IMR-90 (cell line): ENCODE measurements at regions not wholly inside any gene's neighbourhood (a gene's known extent, or its start where the extent isn't known, plus 50 kb on each side); places are given as distances from the start of the nearest gene placed in this dataset.

Experiments used
- ATAC-seq: fragments of 200-7000 bp; cut with Tn5 transposase; 2 replicates; pipeline ENCODE4 v1.9.1; 2020; ENCODE audit warnings: low read depth, mild to moderate bottlenecking, moderate library complexity
- BruUV-seq: library from RNA; stranded (reverse); fragments of 400-500 nt; replicated peaks from 2 replicates; lab custom pipeline; 2021; lab: Mats Ljungman, UMichigan
- CTCF ChIA-PET: fragments of 300-600 bp; formaldehyde crosslinking; extraction: SDS; loops from one replicate; lab custom pipeline; 2021; ENCODE audit warnings: antibody characterized with exemption; lab: Yijun Ruan, JAX
- POLR2A ChIA-PET: fragments of 300-600 bp; sonication (Branson Sonifier 250); formaldehyde crosslinking; loops from one replicate; lab custom pipeline; 2022; ENCODE audit warnings: antibody characterized with exemption; ENCODE audit not compliant: unreplicated experiment; lab: Charles Lee
- DNase-seq: peaks from one replicate; pipeline ENCODE4 v3.0.0; 2013
- H2AFZ ChIP-seq: replicated peaks from 2 replicates; pipeline ENCODE3; 2013; ENCODE audit warnings: low read length, mild to moderate bottlenecking; ENCODE audit not compliant: poor library complexity
- H2AK5ac ChIP-seq: 2 replicates; pipeline ENCODE4 v1.6.1; 2013; ENCODE audit warnings: low read depth, low read length, inconsistent platforms
- H2AK9ac ChIP-seq: replicated peaks from 2 replicates; pipeline ENCODE3; 2013; ENCODE audit warnings: mild to moderate bottlenecking, low read depth, low read length, moderate library complexity; ENCODE audit not compliant: poor library complexity
- H2BK120ac ChIP-seq: 2 replicates; pipeline ENCODE4 v1.6.1; 2013; ENCODE audit warnings: low read depth, low read length, inconsistent platforms
- H2BK15ac ChIP-seq: 3 replicates; pipeline ENCODE4 v1.6.1; 2013; ENCODE audit warnings: low read depth, low read length, inconsistent platforms
- H2BK20ac ChIP-seq: 2 replicates; pipeline ENCODE4 v1.6.1; 2013; ENCODE audit warnings: low read depth, mild to moderate bottlenecking, inconsistent platforms, low read length, moderate library complexity
- H2BK5ac ChIP-seq: 2 replicates; pipeline ENCODE4 v1.6.1; 2013; ENCODE audit warnings: mild to moderate bottlenecking, low read depth, low read length, inconsistent platforms; ENCODE audit not compliant: poor library complexity, severe bottlenecking
- H3K14ac ChIP-seq: replicated peaks from 2 replicates; pipeline ENCODE4 v1.6.1; 2013; ENCODE audit warnings: low read depth, low read length, inconsistent platforms
- H3K18ac ChIP-seq: 2 replicates; pipeline ENCODE4 v1.6.1; 2013; ENCODE audit warnings: low read depth, low read length, control low read depth
- H3K23ac ChIP-seq: 2 replicates; pipeline ENCODE4 v1.6.1; 2013; ENCODE audit warnings: low read depth, low read length, inconsistent platforms
- H3K27ac ChIP-seq: 2 replicates; pipeline ENCODE4 v1.5.1; 2013; ENCODE audit warnings: mild to moderate bottlenecking, control low read depth, low read length; ENCODE audit not compliant: insufficient read depth
- H3K27me3 ChIP-seq: 2 replicates; pipeline ENCODE4 v1.6.1; 2013; ENCODE audit warnings: low read length; ENCODE audit not compliant: control insufficient read depth, insufficient read depth
- H3K36me3 ChIP-seq: 2 replicates; pipeline ENCODE4 v1.6.1; 2013; ENCODE audit warnings: low read length, mixed read lengths; ENCODE audit not compliant: control insufficient read depth, insufficient read depth
- H3K4ac ChIP-seq: 2 replicates; pipeline ENCODE4 v1.6.1; 2013; ENCODE audit warnings: low read depth, low read length, inconsistent platforms
- H3K4me1 ChIP-seq: 2 replicates; pipeline ENCODE4 v1.6.1; 2013; ENCODE audit warnings: low read length, mixed read lengths; ENCODE audit not compliant: control insufficient read depth, insufficient read depth
- H3K4me2 ChIP-seq: 2 replicates; pipeline ENCODE4 v1.6.1; 2013; ENCODE audit warnings: low read depth, mild to moderate bottlenecking, control low read depth, low read length, moderate library complexity
- H3K4me3 ChIP-seq: 2 replicates; pipeline ENCODE4 v1.5.1; 2013; ENCODE audit warnings: low read depth, mild to moderate bottlenecking, control low read depth, low read length, moderate library complexity; ENCODE audit not compliant: insufficient read depth
- H3K56ac ChIP-seq: 2 replicates; pipeline ENCODE4 v1.6.1; 2013; ENCODE audit warnings: low read length, inconsistent platforms; ENCODE audit not compliant: insufficient read depth; ENCODE audit errors: extremely low read depth
- H3K79me1 ChIP-seq, 2 experiments: 2 replicates each; pipeline ENCODE4 v1.6.1; 2013; ENCODE audit warnings: low read length in 2 of 2, inconsistent platforms in 1 of 2, low read depth in 1 of 2
- H3K9ac ChIP-seq: 2 replicates; pipeline ENCODE4 v1.6.1; 2013; ENCODE audit warnings: low read depth, low read length, control low read depth
- H3K9me1 ChIP-seq: 2 replicates; pipeline ENCODE4 v1.6.1; 2013; ENCODE audit warnings: low read length, inconsistent platforms; ENCODE audit not compliant: insufficient read depth
- H3K9me3 ChIP-seq: 2 replicates; pipeline ENCODE4 v1.6.1; 2013; ENCODE audit warnings: low read length; ENCODE audit not compliant: control insufficient read depth, insufficient read depth
- H4K20me1 ChIP-seq: 2 replicates; pipeline ENCODE4 v1.6.1; 2013; ENCODE audit warnings: low read length, inconsistent platforms; ENCODE audit not compliant: insufficient read depth
- H4K5ac ChIP-seq: 2 replicates; pipeline ENCODE4 v1.6.1; 2013; ENCODE audit warnings: mild to moderate bottlenecking, low read depth, low read length, control low read depth
- H4K8ac ChIP-seq, 2 experiments: 2 replicates each; pipeline ENCODE4 v1.6.1; 2013; ENCODE audit warnings: low read depth in 2 of 2, low read length in 2 of 2, control low read depth in 1 of 2, inconsistent platforms in 1 of 2
- H4K91ac ChIP-seq: 2 replicates; pipeline ENCODE4 v1.6.1; 2013; ENCODE audit warnings: low read depth, low read length, inconsistent platforms; ENCODE audit not compliant: insufficient read depth
- BHLHE40 ChIP-seq: fragments of 150-350 bp; IDR thresholded peaks from 2 replicates; pipeline ENCODE4 v1.6.1; 2016; ENCODE audit warnings: mild to moderate bottlenecking, low read depth, low read length
- CEBPB ChIP-seq: IDR thresholded peaks from 2 replicates; pipeline ENCODE4 v1.6.1; 2012; ENCODE audit warnings: low read depth, low read length, improper control_type of control experiment
- CHD1 ChIP-seq: IDR thresholded peaks from 2 replicates; pipeline ENCODE4 v1.6.1; 2012; ENCODE audit warnings: low read depth, low read length, improper control_type of control experiment
- CTCF ChIP-seq: conservative IDR thresholded peaks from 2 replicates; pipeline ENCODE4 v1.5.1; 2012; ENCODE audit warnings: mild to moderate bottlenecking, low read depth, low read length, improper control_type of control experiment
- ELK1 ChIP-seq: fragments of 150-350 bp; IDR thresholded peaks from 2 replicates; pipeline ENCODE4 v1.6.1; 2016; ENCODE audit warnings: low read depth, mild to moderate bottlenecking, low read length, moderate library complexity, borderline replicate concordance
- FOS ChIP-seq: fragments of 150-350 bp; IDR thresholded peaks from 2 replicates; pipeline ENCODE4 v1.6.1; 2016; ENCODE audit warnings: low read depth, low read length
- MAFK ChIP-seq: IDR thresholded peaks from 2 replicates; pipeline ENCODE4 v1.6.1; 2012; ENCODE audit warnings: low read depth, low read length, improper control_type of control experiment
- MAZ ChIP-seq: IDR thresholded peaks from 2 replicates; pipeline ENCODE4 v1.6.1; 2012; ENCODE audit warnings: low read depth, mild to moderate bottlenecking, low read length, improper control_type of control experiment, moderate library complexity, borderline replicate concordance
- MXI1 ChIP-seq: IDR thresholded peaks from 2 replicates; pipeline ENCODE4 v1.6.1; 2012; ENCODE audit warnings: low read depth, mild to moderate bottlenecking, low read length, moderate library complexity, borderline replicate concordance
- NFE2L2 ChIP-seq: fragments of 150-350 bp; IDR thresholded peaks from 2 replicates; pipeline ENCODE4 v1.6.1; 2016; ENCODE audit warnings: low read depth, mild to moderate bottlenecking, low read length
- POLR2A ChIP-seq: IDR thresholded peaks from 2 replicates; pipeline ENCODE4 v1.6.1; 2012; ENCODE audit warnings: mild to moderate bottlenecking, low read depth, low read length
- RAD21 ChIP-seq: IDR thresholded peaks from 2 replicates; pipeline ENCODE4 v1.6.1; 2012; ENCODE audit warnings: low read length, improper control_type of control experiment
- RCOR1 ChIP-seq: IDR thresholded peaks from 2 replicates; pipeline ENCODE4 v1.6.1; 2012; ENCODE audit warnings: mild to moderate bottlenecking, low read length, improper control_type of control experiment; ENCODE audit not compliant: insufficient replicate concordance
- RFX5 ChIP-seq: IDR thresholded peaks from 2 replicates; pipeline ENCODE4 v1.8.0; 2012; ENCODE audit warnings: low read depth, mild to moderate bottlenecking, low read length, moderate library complexity
- SMC3 ChIP-seq: fragments of 150-350 bp; IDR thresholded peaks from 2 replicates; pipeline ENCODE4 v1.6.1; 2016; ENCODE audit warnings: low read depth, mild to moderate bottlenecking, antibody characterized with exemption, low read length, moderate library complexity
- USF2 ChIP-seq: fragments of 150-350 bp; IDR thresholded peaks from 2 replicates; pipeline ENCODE4 v1.6.1; 2017; ENCODE audit warnings: mild to moderate bottlenecking, antibody characterized with exemption, low read length, low read depth
- WGBS, 2 experiments: methylation state at CpG; one replicate each; pipeline versions ENCODE4 v1.1.5 to v1.1.7; 2013; ENCODE audit warnings: missing lambda C conversion rate in 2 of 2; ENCODE audit not compliant: insufficient read length in 1 of 2; ENCODE audit errors: extremely low coverage in 2 of 2; 5-methylcytosine and 5-hydroxymethylcytosine counted together
- dilution Hi-C: fragments of 300-500 bp; cut with HindIII; formaldehyde crosslinking; loops from one replicate; pipeline ENCODE4 v1.14.3; 2018; ENCODE audit warnings: low sequenced_read_pairs; ENCODE audit not compliant: unreplicated experiment
- in situ Hi-C: fragments of 300-500 bp; cut with MboI; formaldehyde crosslinking; loops from 3 replicates; pipeline ENCODE4 v1.14.3; 2019; ENCODE audit warnings: low sequenced_read_pairs, inconsistent platforms, mixed read lengths
- intact Hi-C: fragments of 100-400 bp; cut with micrococcal nuclease; formaldehyde crosslinking; loops from 2 replicates; pipeline ENCODE4 v1.10.0; 2022

GRCh38 chr13:102935896-102936321, 90.1 kb downstream of the ERCC5 start:
- H2AK9ac ChIP-seq: no peak overlapping the region
- H3K4me2 ChIP-seq: no peak overlapping the region
- no peak overlapping the region for H2BK15ac ChIP-seq
- DNase-seq: no peak
- H3K27me3 ChIP-seq: no peaks in the 10 kb centered on the region
- no TSS peak for BruUV-seq
- no peak overlapping the region for H2BK5ac ChIP-seq
- in situ Hi-C loops: no loop called here
- intact Hi-C loops: no loop called here
- no peak overlapping the region for H2AFZ ChIP-seq
- no peak overlapping the region for H3K4me3 ChIP-seq
- ChIA-PET POLR2A (no interaction called here), CTCF (interaction anchor here (1.3 kb wide), 1 partner anchor 12 kb away, joined by 3 read pairs; no protein-coding TSS in a partner anchor)
- H2BK20ac ChIP-seq: no peak overlapping the region
- no peaks in the 10 kb centered on the region for H4K20me1 ChIP-seq
- no peaks in the 10 kb centered on the region for H3K36me3 ChIP-seq
- no peaks in the 10 kb centered on the region for H3K9me1 ChIP-seq
- dilution Hi-C loops: no loop called here
- no peaks in the 10 kb centered on the region for H3K9me3 ChIP-seq
- TF ChIP-seq SMC3 (no peak), RAD21 (no peak), USF2 (no peak), FOS (no peak), ELK1 (no peak), CHD1 (no peak), MXI1 (no peak), CEBPB (no peak), MAZ (no peak), MAFK (no peak), RFX5 (no peak), RCOR1 (no peak), CTCF (no peak), BHLHE40 (no peak), NFE2L2 (no peak), POLR2A (no peak)
- H3K4ac ChIP-seq: no peak overlapping the region
- H3K14ac ChIP-seq: no peak overlapping the region
- H3K27ac ChIP-seq: no peak overlapping the region
- H3K23ac ChIP-seq: no peak overlapping the region
- no CpG with 5 or more reads among the region's 2 CpGs for WGBS, 2 experiments
- no peak overlapping the region for H2AK5ac ChIP-seq
- no peak for ATAC-seq
- no peaks in the 10 kb centered on the region for H3K4me1 ChIP-seq
- no peak overlapping the region for H4K5ac ChIP-seq
- no peak overlapping the region for H3K56ac ChIP-seq
- H3K79me1 ChIP-seq: no peaks in the 10 kb centered on the region
- H4K8ac ChIP-seq: no peak overlapping the region
- no peak overlapping the region for H2BK120ac ChIP-seq
- no peak overlapping the region for H4K91ac ChIP-seq
- no peak overlapping the region for H3K9ac ChIP-seq
- no peak overlapping the region for H3K18ac ChIP-seq
